ENCODE measurements at regions not wholly inside any gene's neighbourhood (a gene's known extent, or its start where the extent isn't known, plus 50 kb on each side); places are given as distances from the start of the nearest gene placed in this dataset.

GRCh38 chr2:194320520-194320919 lies 1336.5 kb upstream of the SLC39A10 start:
- TF ChIP-seq JUND (IDR thresholded peaks at IDR 0.05) (no peak), CTCF (IDR thresholded peaks at IDR 0.05) (no peak), EZH2phosphoT487 (IDR thresholded peaks at IDR 0.05; ENCODE audit: borderline replicate concordance, low read depth) (no peak), SMC3 (IDR thresholded peaks at IDR 0.05; ENCODE audit: low read depth, low read length) (no peak), YY1 (IDR thresholded peaks at IDR 0.05; ENCODE audit: low read depth) (no peak)
